GM21423 (cell line): ENCODE measurements at regions not wholly inside any gene's neighbourhood (a gene's known extent, or its start where the extent isn't known, plus 50 kb on each side); places are given as distances from the start of the nearest gene placed in this dataset.
"Not testable (repeated sequence)": the region's sequence is repeated elsewhere in the genome, so short reads cannot be mapped to it uniquely, and the experiment has no call there.

Experiments used
- ATAC-seq: cut with Tn5 transposase; IDR thresholded peaks from one replicate; pipeline ENCODE4 v1.9.1; 2021; ENCODE audit warnings: mild to moderate bottlenecking, moderate library complexity; ENCODE audit not compliant: unreplicated experiment

DNA sequence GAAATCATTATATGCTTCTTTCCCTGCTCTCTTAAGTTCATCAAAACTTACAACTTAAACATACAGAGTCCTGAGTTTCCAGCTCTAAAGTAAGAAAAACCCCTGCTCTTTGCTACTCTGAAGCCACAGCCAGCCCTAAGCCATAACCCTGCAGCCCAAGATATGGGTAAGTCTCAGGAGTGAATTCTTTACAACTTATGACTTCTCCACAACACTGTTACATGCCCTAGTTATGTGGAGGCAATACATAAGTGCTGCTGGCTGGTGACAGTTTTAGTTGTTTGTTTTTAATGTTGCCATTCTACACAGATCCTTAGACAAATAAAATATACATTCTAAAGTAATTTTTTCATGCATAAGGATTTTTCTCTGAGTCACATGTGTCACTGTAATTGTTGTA is 100.2 kb downstream of the FBXO8 start:
- no peak for ATAC-seq

DNA sequence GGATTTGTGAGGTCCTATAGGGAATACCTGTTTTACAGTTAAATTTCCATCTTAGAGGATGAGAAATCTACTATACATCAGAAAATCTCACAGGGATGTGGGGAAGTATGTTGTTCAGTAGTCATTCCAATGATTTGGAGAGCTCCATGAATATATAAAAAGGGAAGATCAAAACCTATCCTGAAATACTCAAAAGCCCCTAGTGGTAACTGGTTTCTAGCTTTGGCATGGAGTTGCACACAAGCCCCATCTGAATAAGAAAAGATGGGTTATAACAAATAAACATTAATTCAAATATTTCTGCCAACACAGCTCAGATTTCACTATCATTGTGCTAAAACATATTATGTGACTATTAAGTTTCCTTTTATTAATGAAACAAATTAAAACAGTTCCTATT is 101.6 kb downstream of the FBXO8 start:
- no peak for ATAC-seq

DNA sequence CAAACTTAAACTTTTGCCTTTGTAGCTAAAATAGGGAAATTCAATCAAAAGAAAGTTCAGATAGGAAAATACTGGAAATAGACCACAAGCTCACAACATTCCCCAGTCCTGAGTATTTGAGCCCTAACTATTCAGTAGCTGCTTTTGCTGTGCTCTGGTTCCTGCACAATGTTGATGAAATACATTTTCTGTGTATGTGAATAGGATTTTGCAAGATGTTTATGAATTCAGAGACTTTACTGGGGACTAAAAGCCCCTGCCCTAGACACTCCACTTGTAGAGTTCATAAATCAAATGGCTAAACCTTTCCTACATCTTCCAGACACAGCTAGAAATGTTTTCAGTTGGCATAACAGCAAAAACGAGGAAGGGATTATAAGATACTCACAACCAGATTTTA is 105.9 kb downstream of the FBXO8 start:
- no peak for ATAC-seq

DNA sequence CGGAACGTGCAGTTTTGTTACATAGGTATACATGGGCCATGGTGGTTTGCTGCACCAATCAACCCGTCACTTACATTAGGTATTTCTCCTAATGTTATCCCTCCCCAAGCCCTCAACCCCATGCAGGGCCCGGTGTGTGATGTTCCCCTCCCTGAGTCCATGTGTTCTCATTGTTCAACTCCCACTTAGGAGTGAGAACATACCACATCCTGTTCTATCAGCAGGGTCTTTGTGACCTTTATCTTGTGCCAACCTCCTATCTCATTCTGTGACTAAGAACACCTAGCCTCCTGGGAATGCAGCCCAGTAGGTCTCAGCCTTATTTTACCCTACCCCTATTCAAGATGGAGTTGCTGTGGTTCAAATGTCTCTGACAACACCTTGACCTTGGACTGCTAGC is 107.6 kb downstream of the FBXO8 start:
- not testable (repeated sequence) for ATAC-seq

DNA sequence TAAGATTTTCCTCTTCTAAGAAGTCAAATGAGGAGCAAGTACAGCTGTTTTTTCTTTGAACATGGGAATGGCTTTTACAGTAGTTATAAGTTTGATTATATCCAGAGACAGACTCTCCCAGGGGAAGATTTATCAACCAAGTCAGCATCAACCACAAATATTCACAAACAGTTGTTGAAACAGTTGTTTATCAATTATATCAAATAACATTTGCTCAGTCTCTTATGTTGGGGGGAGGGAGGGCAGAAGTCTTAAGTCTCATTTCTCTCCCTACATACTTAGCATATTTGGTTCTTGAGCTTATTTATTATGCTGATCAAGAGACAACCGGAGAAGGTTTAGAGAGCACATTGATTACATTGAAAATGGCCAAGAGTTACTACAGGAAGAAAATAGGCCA is 110.1 kb downstream of the FBXO8 start:
- ATAC-seq, result no peak

DNA sequence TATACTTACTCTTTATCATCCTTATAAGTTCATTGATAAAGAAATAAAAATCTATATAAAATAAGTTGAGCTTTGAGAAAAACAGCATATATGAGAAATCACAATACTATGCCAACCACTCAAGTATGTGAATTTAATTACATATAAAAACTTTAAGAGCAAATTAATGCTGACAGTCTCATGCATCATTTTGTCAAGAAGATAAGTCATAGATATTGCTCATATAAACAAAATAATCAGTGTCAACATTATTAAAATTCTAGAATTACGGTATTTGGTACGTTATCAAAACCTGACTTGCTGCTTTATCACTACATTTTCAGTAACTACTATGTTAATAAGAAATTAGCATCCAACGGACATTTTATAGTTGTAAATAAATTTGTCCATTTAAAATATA is 111.2 kb downstream of the FBXO8 start:
- no peak for ATAC-seq

DNA sequence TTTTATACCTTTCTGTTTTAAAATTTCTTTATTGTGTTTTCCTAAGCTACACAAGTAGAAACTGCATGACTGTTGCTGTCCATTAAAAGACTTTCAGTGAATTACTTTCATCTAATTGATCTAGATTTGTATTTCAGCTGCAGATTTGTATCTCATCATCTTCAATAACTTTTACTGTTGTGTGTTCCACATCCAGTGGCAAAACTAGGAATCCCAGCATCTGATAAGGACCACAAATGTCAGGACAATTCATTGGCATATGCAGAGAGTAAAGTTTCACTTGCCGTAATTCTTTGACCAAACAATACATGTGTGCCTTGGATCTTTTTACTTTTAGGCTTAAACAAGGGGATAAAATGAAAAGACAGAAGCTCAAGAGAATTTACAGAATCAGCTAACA is 112.6 kb downstream of the FBXO8 start:
- ATAC-seq, result no peak

DNA sequence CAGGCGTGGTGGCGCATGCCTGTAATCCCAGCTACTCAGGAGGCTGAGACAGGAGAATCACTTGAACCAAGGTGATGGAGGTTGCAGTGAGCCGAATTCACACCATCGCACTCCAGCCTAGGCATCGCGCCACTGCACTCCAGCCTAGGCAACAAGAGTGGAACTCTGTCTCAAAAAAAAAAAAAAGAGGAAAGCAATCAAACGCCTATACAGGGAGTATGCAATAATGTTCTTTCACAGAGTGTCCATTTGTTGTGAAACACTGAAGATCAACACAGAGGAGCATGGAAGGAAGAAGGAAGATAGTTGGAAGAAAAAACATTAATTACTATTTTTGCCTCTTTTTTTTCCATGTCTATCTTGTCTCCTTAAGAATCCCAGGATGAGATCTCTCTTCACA is 113.4 kb downstream of the FBXO8 start:
- ATAC-seq, result no peak

DNA sequence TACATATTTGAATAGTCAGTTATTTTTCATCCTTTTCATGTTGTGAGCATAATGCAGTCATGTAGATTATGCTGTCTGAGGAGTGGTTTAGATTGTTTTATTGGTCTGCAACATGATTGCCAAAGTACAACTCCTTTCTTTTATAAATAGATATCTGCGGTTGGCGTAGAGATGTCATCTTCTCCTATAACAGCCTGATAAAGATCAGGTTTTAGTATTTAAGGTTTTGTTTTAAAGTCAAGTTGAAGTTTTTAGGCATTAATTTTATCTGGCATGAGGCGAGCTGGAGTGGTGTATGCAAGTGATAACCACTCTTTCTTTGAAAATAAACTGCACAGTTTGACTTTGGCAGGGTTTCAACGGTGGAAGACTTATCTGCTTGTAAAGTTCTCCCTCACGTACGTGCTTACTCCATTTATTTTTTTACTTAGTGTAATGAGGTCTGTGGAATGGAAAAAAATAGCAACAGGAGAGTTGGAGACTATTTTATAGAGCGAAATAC is 126.3 kb downstream of the FBXO8 start:
- no peak for ATAC-seq

DNA sequence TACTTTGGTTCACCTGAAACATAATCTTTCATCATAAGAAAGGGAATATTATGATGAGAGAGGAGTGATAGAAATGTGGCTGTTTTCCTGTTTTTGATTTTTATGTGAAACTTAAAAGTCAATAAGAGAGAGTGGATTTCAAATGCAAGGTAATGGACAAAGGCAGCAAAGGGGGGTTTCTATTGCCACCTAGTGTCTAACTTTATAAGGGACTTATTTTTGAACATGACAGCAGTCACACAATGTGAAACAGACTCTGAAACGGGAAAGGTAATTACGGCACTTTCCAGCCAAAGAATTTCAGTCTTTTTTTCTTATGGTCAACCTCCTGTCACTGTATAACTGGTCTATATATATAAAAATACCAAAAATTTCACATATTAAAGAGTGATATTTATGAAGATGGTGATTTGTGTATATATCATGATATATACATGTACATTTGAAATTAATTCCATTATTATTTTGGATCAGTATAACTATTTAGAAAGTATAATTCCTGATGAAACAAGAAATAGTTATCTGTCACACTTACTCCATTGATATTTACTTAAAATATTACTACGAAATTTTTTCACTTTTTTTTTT is 127.1 kb downstream of the FBXO8 start:
- peak; percentile 90 for ATAC-seq

DNA sequence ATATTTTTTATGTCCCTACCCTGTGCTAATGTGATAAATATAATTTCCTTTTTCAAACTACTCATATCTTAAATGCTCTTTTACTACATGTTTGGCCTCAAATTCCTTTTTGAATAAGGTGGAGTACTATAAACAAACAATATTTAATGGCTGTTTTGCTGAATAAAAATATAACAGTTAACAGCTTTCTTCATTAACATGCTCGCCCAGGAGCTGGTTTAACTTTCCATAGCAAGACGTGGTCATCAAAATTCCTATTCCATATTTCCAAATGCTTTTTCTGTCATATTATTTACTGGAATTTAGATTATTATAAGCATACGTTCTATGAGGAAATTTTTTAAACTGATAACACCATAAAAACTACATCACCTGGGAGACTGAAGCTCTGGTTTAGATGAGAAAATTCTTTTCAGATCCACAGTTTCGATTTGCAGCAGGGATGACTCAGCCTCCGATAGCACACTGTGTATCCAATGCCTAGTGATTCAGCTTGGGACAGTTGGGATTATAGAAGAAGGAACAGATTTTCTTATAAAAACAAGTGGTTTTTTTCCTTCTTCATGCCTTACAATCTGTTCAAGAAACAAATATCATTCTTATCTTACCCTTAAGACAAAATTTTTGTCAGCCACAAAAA is 129.1 kb downstream of the FBXO8 start:
- no peak for ATAC-seq

DNA sequence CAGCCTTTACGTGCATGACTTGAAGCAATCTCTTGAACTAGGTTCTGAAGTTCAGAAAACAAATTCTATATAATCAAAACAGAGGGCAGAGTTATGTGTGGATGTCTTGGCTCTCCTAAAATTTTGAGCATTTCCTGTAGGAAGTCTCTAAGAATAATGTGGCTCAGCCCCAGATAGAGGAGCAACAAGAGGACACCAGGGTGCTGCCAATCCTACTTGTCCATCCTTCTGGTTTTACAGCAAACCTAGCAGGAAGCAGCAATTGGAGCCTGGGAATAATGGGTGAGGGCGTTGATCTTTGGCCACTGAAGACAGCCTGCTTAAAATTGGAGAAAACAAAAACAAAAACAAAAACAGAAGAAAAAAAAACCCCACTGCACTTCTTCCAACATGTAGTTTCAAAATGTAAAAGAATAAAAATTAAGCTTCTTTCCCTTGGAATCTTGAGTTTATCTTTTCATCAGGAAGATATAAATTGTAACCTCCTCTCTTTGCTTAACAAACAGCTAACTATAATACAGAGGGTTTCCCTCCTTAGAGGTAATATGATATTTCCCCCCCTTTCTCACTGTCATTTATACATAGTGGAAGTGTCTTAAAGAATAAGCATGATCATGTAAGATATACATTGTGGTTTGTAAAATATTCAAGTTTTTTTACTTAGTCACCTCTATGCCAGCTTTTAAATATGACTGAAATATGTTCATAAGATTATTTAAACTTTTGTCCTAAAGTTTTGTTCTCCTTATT is 130.6 kb downstream of the FBXO8 start:
- ATAC-seq, result no peak

DNA sequence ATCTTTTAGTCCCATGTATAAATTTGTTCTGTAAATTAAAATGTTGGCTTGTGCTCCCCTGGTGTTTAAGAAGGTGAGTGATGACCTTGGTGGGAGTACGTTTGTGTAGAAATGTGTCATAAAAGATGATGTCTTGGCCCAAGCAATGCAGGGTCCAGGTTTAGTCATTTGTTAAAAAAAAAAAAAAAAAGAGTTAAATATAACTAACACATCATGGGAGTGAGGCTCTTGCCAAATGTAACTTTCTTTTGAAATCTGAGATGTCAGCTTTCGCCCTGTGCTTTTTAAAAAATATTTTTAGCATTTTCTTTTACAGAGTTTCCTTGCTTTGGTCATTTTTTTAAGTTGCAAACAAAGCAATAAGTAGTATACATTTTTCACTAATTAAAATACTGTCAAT is 135.6 kb downstream of the FBXO8 start:
- ATAC-seq, result no peak

DNA sequence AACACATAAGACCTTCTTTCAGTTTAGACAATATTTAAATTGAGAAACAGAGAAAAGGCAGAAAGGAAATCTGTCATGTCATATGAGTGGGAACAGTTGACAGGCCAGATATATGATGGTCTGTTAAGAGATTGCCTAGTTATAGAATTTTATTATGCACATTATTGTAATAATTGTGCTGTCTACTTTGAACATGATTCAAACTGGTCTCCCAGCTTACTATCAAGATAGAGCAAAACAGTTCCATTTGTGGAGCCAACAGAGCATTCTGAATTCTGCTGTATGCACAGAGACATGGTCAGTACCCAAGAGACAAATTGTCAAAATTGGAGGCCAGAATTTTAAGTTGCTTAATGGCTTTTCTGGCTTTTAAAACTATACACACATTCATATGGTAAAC is 139.4 kb downstream of the FBXO8 start:
- ATAC-seq, result no peak

DNA sequence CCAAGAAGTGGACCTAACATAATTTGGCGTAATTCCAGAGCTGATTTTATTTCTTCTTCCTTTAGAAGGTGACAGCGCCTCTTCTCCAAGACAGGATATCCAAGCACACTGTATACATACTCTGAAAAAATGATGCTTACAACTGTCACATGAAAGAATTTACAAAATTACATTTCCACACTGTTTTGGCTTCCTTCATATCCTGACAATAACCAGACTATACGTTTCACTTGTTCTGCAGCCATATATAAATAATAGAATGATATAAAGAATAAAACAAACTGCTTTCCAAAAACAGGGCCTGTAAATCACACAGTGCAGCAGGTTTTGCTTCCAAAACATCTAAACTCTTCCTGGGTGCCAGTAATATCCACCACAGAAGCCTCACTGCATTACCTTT is 141.6 kb downstream of the FBXO8 start:
- ATAC-seq, result no peak

DNA sequence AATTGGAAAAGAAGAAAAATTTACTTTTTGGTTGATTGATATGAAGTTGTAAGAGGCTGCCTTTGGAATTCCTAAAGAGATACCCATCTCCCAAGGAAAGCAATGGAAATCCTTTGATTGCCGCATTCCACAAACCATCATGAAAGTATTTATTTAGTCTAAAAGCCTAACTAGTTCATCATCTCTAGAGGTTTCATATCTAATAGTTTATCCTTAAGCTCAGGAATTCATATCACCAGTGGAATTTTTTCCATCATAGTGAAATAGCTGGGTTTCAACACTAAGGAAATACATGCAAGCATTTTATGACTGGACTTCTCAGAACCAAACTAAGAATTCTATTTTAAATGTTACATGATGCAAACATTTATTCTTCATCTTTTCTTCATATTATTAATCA is 144.9 kb downstream of the FBXO8 start:
- ATAC-seq, result no peak

DNA sequence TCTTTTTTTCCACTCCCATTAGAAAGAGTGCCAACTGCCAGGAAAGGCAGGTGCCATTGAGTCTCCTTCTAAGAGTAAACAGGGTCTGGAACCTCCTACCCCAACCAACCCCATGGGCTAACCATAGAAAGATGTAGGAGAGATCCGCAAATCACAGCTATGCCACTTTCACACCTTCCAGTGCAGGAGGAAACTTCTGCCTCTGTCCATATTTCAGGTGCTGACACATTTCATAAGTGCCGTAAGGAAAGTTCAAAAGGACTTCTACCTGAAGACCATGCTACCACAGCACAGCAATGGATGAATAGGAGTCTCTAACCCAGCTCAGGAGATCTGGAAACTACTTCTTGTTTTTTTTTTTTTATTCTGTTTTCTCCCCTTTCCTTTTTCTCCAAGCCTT is 145.8 kb downstream of the FBXO8 start:
- ATAC-seq, result no peak

DNA sequence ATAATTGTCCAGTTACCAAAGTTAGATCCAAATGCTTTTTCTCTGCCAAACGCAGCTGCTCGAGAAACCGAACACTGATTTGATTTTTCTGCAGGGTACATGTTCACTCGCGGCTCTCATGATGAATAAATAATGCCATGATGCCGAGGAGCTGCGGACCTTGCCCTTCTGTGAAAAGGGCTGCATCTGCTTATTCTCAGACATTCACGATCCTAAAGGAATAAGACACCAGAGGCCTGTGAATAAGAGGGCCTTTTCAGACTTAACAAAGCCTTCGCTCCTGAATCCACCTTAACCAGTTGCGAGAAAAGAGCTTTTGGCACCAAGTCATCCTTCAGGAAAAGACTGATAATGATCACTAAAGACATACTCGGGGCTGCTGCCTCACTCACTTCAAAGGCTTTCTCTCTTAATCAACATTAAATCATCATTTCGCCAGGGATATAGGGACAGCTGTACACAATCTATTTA is 147.5 kb downstream of the FBXO8 start:
- no peak for ATAC-seq

DNA sequence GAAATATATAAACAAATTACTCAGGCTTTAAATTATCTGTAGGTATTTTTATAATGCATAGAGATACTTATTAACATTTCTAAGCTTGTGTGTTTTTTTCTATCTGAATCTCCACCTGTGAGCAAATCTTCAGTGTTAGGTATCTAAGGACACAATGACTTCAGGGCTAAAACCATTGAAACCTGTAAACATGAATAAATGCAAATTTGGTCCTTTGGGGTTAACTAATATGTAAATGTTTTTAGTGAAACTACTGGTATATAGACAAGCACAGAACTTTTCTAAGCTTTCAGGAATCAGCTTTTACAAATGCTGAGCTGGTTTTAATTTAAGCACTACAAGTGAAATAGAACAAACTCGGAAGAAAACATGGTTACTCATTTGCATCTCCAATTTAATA is 147.9 kb downstream of the FBXO8 start:
- no peak for ATAC-seq

DNA sequence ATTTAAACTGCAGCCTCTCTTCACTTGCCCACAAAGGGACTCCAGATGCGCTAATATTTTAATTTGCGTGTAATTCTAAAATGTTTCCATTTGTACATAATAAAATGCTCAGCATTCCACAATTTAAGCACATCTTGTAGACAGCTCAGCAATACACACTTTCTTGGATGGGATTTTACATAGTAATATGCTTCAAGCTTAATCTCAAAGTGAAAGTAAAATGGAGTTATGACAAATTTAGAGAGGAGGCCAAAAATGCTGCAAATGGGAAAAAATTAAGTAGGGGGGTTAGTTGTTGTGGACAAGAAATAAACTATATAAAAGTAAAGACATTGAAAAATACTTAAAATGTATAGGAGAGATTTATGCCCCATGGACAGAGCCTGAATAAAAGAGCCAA is 149.1 kb downstream of the FBXO8 start:
- no peak for ATAC-seq

DNA sequence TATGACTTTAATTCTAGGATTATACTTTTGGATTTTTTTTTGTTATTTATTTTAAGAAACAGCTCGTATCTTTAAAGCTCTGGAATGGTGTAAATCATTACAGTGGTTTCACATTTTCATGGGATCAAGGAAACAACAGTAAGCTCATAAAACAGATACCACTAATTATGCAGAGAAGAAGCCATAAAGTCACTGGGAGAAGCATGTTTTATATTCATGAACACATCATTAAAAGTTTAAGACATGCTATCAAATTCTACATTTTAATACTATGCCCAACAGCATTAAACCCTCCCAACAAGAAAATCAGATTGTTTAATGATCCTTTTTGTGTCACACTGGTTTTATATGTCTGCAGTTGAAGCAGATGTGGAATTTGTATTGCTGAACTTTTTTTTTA is 149.9 kb downstream of the FBXO8 start:
- ATAC-seq, result no peak

DNA sequence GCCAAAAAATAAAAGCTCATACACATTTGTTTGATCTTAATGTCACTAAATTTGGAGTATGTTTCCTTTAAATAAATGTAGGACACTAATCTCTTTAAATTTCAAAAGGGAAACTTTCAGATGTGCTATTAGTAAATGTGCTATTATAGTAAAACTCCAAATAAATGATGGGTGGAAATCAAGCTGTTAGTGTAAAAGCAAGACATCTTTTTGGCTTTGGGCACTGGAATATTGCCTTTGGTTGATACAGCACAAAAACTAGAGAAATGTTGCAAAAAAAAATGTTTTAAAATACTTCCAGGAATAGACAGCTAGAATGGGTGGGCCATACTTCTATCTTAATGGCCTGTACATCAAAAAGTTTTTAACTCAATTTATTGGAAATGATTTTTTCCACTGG is 151.6 kb downstream of the FBXO8 start:
- ATAC-seq, result no peak
